Kidney tubule cell (primary cell): ENCODE measurements at regions not wholly inside any gene's neighbourhood (a gene's known extent, or its start where the extent isn't known, plus 50 kb on each side); places are given as distances from the start of the nearest gene placed in this dataset.

Experiments used
- DNase-seq: peaks from one replicate; pipeline ENCODE4 v3.0.0-alpha.2; 2018; ENCODE audit warnings: low spot score

GRCh38 chr6:55642366-55642765 lies 63.4 kb upstream of the HMGCLL1 start:
- DNase-seq = no peak

DNA sequence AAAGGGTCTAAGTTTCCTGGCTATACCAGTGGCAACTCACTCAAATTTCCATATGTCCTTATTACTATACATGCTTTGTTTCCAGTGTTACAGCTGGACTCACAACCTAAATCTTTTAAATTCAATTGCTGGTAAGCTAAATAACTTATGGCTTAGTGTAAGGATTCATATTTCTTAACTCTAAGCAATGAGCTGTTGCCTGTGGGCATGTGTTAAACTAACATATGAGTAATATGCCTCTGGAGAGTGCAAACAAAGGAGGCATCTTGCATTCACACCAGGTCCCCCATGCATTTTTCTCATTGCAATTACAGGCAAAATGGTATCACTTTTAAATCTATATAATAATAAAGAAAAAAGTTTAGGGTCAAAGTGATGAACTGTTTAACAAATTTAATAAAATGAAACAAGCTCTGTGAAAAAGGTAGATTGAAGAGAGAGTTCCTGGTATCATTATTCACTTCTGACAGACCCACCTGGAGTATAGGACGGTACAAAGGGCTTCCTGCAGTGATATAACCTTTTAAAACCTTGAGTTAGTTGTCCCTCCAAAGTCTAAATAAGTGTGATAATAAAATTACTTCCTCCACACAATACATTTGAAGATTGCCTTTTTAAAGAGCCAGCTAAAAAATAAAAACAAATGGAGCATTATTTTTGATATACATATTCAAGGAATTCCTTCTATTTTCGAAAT lies 57.6 kb upstream of the HMGCLL1 start:
- peak; percentile 23 for DNase-seq

DNA sequence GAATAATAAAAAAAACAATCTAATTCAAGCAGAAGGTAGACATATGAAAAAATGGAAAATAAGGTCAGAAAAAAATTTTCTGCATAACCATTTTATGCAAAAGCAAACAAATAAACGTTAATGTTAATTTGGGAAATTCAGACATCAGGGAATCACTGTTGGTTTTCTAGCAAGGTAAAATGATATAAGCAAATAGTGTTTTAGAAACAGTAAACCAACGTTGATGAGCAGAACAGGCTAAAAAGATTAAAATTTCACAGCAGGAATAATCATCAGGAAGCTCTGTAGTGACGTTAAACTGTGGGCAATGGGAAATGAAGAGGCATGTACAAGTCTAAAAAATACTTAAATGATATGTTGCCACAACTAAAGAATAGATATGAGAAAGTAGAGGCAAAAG lies 54.5 kb upstream of the HMGCLL1 start:
- DNase-seq = no peak

GRCh38 chr6:55632953-55633352 lies 54.0 kb upstream of the HMGCLL1 start:
- DNase-seq = no peak
